ENCODE measurements at regions not wholly inside any gene's neighbourhood (a gene's known extent, or its start where the extent isn't known, plus 50 kb on each side); places are given as distances from the start of the nearest gene placed in this dataset.

- no peak for TF ChIP-seq CTCF (conservative IDR thresholded peaks at IDR 0.05; ENCODE audit: low read length)
- H3K4me3 ChIP-seq (ENCODE audit: low read length), result no peak overlapping the region
- peak; percentile 34 for DNase-seq (ENCODE audit: low read depth)
Measured at GRCh38 chr16:55943267-55943666, 68.1 kb upstream of the CES5A start.

- no peak overlapping the region for H3K4me3 ChIP-seq (ENCODE audit: low read length)
- TF ChIP-seq CTCF (conservative IDR thresholded peaks at IDR 0.05; ENCODE audit: low read length), result no peak
Measured at GRCh38 chr16:55942821-55943220, 67.6 kb upstream of the CES5A start.

GRCh38 chr16:55941552-55941951 lies 66.4 kb upstream of the CES5A start:
- DNase-seq (ENCODE audit: low read depth), result no peak
- no peak for TF ChIP-seq CTCF (conservative IDR thresholded peaks at IDR 0.05; ENCODE audit: low read length)

More at GRCh38 chr16:55942821-55943220, 67.6 kb upstream of the CES5A start:
- DNase-seq (ENCODE audit: low read depth), result no peak

GRCh38 chr16:55938126-55938525 lies 63.0 kb upstream of the CES5A start:
- no peak for TF ChIP-seq CTCF (conservative IDR thresholded peaks at IDR 0.05; ENCODE audit: low read length)
- DNase-seq (ENCODE audit: low read depth), result no peak
- no peak overlapping the region for H3K4me3 ChIP-seq (ENCODE audit: low read length)

More at GRCh38 chr16:55941552-55941951, 66.4 kb upstream of the CES5A start:
- H3K4me3 ChIP-seq (ENCODE audit: low read length), result no peak overlapping the region

- no peak overlapping the region for H3K4me3 ChIP-seq (ENCODE audit: low read length)
- no peak for DNase-seq (ENCODE audit: low read depth)
- TF ChIP-seq CTCF (conservative IDR thresholded peaks at IDR 0.05; ENCODE audit: low read length), result no peak
Measured at GRCh38 chr16:55933038-55933437, 57.9 kb upstream of the CES5A start.

GRCh38 chr16:55930036-55930435 lies 54.9 kb upstream of the CES5A start:
- DNase-seq (ENCODE audit: low read depth), result no peak
- no peak overlapping the region for H3K4me3 ChIP-seq (ENCODE audit: low read length)
- no peak for TF ChIP-seq CTCF (conservative IDR thresholded peaks at IDR 0.05; ENCODE audit: low read length)

- H3K4me3 ChIP-seq (ENCODE audit: low read length), result no peak overlapping the region
- no peak for TF ChIP-seq CTCF (conservative IDR thresholded peaks at IDR 0.05; ENCODE audit: low read length)
- DNase-seq (ENCODE audit: low read depth), result no peak
Measured at GRCh38 chr16:55929181-55929580, 54.0 kb upstream of the CES5A start.
